ENCODE measurements at regions not wholly inside any gene's neighbourhood (a gene's known extent, or its start where the extent isn't known, plus 50 kb on each side); places are given as distances from the start of the nearest gene placed in this dataset.
A peak's percentile ranks its signal among the peaks of the same experiment; 100 is the strongest.

DNA sequence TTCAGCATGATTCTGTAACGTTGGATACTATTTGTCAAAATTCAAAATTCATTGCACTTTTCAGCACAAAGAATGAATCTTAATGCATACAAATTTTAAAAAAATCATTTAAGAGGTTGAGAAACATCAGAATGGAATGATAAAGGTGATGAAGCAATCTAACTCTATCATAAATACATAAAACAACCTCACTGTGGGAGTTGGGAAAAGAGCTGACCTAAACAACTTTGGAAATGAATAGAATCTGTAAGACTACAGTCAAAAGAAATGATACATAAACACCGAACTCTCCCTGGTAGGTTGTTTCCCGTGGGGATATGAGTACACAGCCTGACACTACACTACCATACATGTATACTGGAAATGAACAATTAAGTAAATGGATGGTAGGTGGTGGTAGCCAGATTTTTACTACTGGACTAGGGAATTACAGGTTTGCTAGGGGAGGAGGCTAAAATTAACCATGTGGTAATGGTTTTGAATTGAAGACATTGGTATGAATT, 64.9 kb upstream of the PARP11 start:
- Histone ChIP-seq H3K9me3 (no peaks in the 10 kb centered on the region), H3K4me3 (no peak overlapping the region), H3K27ac (no peak overlapping the region), H3K4me2 (no peak overlapping the region), H3K4me1 (no peaks in the 10 kb centered on the region)
- ChIA-PET POLR2A (no interaction called here), CTCF (no interaction called here)
- no peak for ATAC-seq
- DNase-seq (ENCODE audit: low read depth in 1 of 2, low spot score in 1 of 2) = no peak
- WGBS (ENCODE audit: missing lambda C conversion rate) = 1% methylated on average over 3 of the region's 3 CpGs
- FAIRE-seq = no peak
- TF ChIP-seq JUNB (IDR thresholded peaks at IDR 0.05) = no peak
- peak; percentile 68 for TF ChIP-seq MAFK (IDR thresholded peaks at IDR 0.05; ENCODE audit: partially characterized antibody)

DNA sequence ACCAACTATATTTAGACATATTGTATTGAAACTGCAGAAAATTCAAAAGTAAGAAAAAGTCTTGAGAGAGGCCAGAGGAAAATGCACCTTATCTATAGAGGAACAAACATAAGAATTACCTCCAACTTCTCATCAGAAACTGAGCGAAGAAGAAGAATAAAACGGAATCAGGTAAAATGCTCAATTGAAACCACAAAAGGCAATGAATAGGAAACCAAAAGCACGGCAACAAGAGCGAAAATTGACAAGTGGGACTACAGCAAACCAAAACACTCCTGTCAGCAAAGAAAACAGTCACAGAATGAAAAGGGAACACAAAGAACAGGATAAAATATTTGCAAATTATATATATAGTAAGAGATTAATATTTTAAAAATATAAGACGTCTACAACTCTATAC, 61.9 kb upstream of the PARP11 start:
- Histone ChIP-seq H3K4me2 (no peak overlapping the region), H3K4me1 (no peaks in the 10 kb centered on the region), H3K4me3 (no peak overlapping the region), H3K9me3 (no peaks in the 10 kb centered on the region), H3K27ac (no peak overlapping the region)
- ChIA-PET POLR2A (no interaction called here), CTCF (interaction anchor here (1.7 kb wide), 1 partner anchor 14 kb away, joined by 4 read pairs; no protein-coding TSS in a partner anchor)
- FAIRE-seq (no peak), ATAC-seq (no peak), DNase-seq (ENCODE audit: low read depth in 1 of 2, low spot score in 1 of 2) (no peak)
- WGBS (ENCODE audit: missing lambda C conversion rate) = 16% methylated on average over 5 of the region's 5 CpGs
- TF ChIP-seq, protein P1, sequence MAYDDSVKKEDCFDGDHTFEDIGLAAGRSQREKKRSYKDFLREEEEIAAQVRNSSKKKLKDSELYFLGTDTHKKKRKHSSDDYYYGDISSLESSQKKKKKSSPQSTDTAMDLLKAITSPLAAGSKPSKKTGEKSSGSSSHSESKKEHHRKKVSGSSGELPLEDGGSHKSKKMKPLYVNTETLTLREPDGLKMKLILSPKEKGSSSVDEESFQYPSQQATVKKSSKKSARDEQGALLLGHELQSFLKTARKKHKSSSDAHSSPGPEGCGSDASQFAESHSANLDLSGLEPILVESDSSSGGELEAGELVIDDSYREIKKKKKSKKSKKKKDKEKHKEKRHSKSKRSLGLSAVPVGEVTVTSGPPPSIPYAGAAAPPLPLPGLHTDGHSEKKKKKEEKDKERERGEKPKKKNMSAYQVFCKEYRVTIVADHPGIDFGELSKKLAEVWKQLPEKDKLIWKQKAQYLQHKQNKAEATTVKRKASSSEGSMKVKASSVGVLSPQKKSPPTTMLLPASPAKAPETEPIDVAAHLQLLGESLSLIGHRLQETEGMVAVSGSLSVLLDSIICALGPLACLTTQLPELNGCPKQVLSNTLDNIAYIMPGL (CRISPR knock-in tag; IDR thresholded peaks at IDR 0.05; ENCODE audit: borderline replicate concordance) = no peak
- TF ChIP-seq RNF2 (IDR thresholded peaks at IDR 0.05; ENCODE audit: borderline replicate concordance, low read depth) (no peak; the same call in 1 of the 2 replicates), RARB (CRISPR knock-in tag; IDR thresholded peaks at IDR 0.05) (no peak), CHD4 (IDR thresholded peaks at IDR 0.05; ENCODE audit: borderline replicate concordance) (no peak)
- TF ChIP-seq, protein P2, sequence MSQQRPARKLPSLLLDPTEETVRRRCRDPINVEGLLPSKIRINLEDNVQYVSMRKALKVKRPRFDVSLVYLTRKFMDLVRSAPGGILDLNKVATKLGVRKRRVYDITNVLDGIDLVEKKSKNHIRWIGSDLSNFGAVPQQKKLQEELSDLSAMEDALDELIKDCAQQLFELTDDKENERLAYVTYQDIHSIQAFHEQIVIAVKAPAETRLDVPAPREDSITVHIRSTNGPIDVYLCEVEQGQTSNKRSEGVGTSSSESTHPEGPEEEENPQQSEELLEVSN (IDR thresholded peaks at IDR 0.05; ENCODE audit: borderline replicate concordance, low read depth) = no peak
- TF ChIP-seq, protein P3, sequence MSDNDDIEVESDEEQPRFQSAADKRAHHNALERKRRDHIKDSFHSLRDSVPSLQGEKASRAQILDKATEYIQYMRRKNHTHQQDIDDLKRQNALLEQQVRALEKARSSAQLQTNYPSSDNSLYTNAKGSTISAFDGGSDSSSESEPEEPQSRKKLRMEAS (IDR thresholded peaks at IDR 0.05) = no peak

DNA sequence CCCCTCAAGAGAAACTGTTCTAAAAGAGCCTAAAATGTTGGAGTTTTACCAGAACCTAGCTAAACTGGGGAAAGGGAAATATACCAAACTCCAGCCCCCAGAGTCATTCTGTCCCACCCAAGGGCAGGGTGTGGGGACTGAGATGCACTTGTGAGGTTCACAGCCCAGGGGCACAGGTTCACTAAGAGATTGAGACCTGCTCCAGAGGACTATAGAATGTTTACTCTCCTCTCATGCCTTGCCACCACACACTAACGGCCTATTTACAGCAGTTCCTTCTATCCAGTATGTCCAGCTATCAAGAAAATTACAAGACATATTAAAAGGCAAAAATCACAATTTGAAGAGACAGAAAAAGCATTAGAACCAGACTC, 60.6 kb upstream of the PARP11 start:
- no peak for ATAC-seq
- Histone ChIP-seq H3K4me2 (no peak overlapping the region), H3K4me3 (no peak overlapping the region), H3K27ac (no peak overlapping the region), H3K9me3 (no peaks in the 10 kb centered on the region), H3K4me1 (no peaks in the 10 kb centered on the region)
- TF ChIP-seq RNF2 (IDR thresholded peaks at IDR 0.05; ENCODE audit: borderline replicate concordance, low read depth) = no peak
- TF ChIP-seq HEYL (CRISPR knock-in tag; IDR thresholded peaks at IDR 0.05) = no peak
- TF ChIP-seq GATA3 (IDR thresholded peaks at IDR 0.05; ENCODE audit: borderline replicate concordance) = no peak
- TF ChIP-seq, protein P4, sequence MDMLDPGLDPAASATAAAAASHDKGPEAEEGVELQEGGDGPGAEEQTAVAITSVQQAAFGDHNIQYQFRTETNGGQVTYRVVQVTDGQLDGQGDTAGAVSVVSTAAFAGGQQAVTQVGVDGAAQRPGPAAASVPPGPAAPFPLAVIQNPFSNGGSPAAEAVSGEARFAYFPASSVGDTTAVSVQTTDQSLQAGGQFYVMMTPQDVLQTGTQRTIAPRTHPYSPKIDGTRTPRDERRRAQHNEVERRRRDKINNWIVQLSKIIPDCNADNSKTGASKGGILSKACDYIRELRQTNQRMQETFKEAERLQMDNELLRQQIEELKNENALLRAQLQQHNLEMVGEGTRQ (IDR thresholded peaks at IDR 0.05) = no peak
- TF ChIP-seq, protein P5, sequence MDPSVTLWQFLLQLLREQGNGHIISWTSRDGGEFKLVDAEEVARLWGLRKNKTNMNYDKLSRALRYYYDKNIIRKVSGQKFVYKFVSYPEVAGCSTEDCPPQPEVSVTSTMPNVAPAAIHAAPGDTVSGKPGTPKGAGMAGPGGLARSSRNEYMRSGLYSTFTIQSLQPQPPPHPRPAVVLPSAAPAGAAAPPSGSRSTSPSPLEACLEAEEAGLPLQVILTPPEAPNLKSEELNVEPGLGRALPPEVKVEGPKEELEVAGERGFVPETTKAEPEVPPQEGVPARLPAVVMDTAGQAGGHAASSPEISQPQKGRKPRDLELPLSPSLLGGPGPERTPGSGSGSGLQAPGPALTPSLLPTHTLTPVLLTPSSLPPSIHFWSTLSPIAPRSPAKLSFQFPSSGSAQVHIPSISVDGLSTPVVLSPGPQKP (IDR thresholded peaks at IDR 0.05; ENCODE audit: low read depth, low read length) = no peak
- no peak for TF ChIP-seq PHF8 (IDR thresholded peaks at IDR 0.05; ENCODE audit: borderline replicate concordance, low read depth)
- TF ChIP-seq, protein P6, sequence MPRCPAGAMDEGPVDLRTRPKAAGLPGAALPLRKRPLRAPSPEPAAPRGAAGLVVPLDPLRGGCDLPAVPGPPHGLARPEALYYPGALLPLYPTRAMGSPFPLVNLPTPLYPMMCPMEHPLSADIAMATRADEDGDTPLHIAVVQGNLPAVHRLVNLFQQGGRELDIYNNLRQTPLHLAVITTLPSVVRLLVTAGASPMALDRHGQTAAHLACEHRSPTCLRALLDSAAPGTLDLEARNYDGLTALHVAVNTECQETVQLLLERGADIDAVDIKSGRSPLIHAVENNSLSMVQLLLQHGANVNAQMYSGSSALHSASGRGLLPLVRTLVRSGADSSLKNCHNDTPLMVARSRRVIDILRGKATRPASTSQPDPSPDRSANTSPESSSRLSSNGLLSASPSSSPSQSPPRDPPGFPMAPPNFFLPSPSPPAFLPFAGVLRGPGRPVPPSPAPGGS (IDR thresholded peaks at IDR 0.05) = no peak
- TF ChIP-seq, protein P7, sequence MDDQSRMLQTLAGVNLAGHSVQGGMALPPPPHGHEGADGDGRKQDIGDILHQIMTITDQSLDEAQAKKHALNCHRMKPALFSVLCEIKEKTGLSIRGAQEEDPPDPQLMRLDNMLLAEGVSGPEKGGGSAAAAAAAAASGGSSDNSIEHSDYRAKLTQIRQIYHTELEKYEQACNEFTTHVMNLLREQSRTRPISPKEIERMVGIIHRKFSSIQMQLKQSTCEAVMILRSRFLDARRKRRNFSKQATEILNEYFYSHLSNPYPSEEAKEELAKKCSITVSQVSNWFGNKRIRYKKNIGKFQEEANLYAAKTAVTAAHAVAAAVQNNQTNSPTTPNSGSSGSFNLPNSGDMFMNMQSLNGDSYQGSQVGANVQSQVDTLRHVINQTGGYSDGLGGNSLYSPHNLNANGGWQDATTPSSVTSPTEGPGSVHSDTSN (IDR thresholded peaks at IDR 0.05) = no peak
- no peak for TF ChIP-seq CBX8 (IDR thresholded peaks at IDR 0.05)
- no peak for TF ChIP-seq POLR2A (IDR thresholded peaks at IDR 0.05; ENCODE audit: low read length)
- TF ChIP-seq HOXB13 (CRISPR knock-in tag; IDR thresholded peaks at IDR 0.05; ENCODE audit: low read depth) = no peak
- TF ChIP-seq RARB (CRISPR knock-in tag; IDR thresholded peaks at IDR 0.05) = no peak
- no peak for TF ChIP-seq BHLHE40 (IDR thresholded peaks at IDR 0.05; ENCODE audit: low read depth, low read length)
- TF ChIP-seq CEBPB (IDR thresholded peaks at IDR 0.05) = no peak
- no peak for TF ChIP-seq EHMT2 (IDR thresholded peaks at IDR 0.05; ENCODE audit: low read depth)
- TF ChIP-seq MAFK (IDR thresholded peaks at IDR 0.05; ENCODE audit: partially characterized antibody) = no peak
- no peak for TF ChIP-seq CBX2 (IDR thresholded peaks at IDR 0.05; ENCODE audit: borderline replicate concordance, low read depth)
- TF ChIP-seq KDM1A (IDR thresholded peaks at IDR 0.05; ENCODE audit: low read depth) = no peak
- TF ChIP-seq TP53 (CRISPR knock-in tag; IDR thresholded peaks at IDR 0.05) = no peak
- no peak for DNase-seq (ENCODE audit: low read depth in 1 of 2, low spot score in 1 of 2)
- ChIA-PET POLR2A (no interaction called here), CTCF (interaction anchor here (0.8 to 1.7 kb wide), 2 partner anchors 15 to 48 kb away, joined by 3 to 4 read pairs; no protein-coding TSS in a partner anchor)
- FAIRE-seq = no peak
- 5% methylated on average over 1 of the region's 1 CpG for WGBS (ENCODE audit: missing lambda C conversion rate)
